H1 (cell line): ENCODE measurements at regions not wholly inside any gene's neighbourhood (a gene's known extent, or its start where the extent isn't known, plus 50 kb on each side); places are given as distances from the start of the nearest gene placed in this dataset.

ENCODE experiments used
- E2F6 ChIP-seq: IDR thresholded peaks from 2 replicates; pipeline ENCODE4 v1.6.1; 2012; ENCODE audit warnings: inconsistent platforms
- KDM1A ChIP-seq: fragments of 200-600, 300-600 bp; sonication (generic); IDR thresholded peaks from 2 replicates; pipeline ENCODE4 v1.7.1; 2016; ENCODE audit warnings: mild to moderate bottlenecking, low read length, borderline replicate concordance
- POLR2A ChIP-seq, 2 experiments: IDR thresholded peaks; 1 replicate in 1 of 2; 2 replicates in 1 of 2; pipeline ENCODE4 v1.6.1; 2011; ENCODE audit warnings: low read depth in 2 of 2, low read length in 2 of 2, mild to moderate bottlenecking in 2 of 2; ENCODE audit errors: control extremely low read depth in 1 of 2
- SIX5 ChIP-seq: IDR thresholded peaks from 2 replicates; pipeline ENCODE4 v1.6.1; 2011; ENCODE audit warnings: mild to moderate bottlenecking, low read depth, low read length
- SUZ12 ChIP-seq: fragments of 200-600 bp; sonication (generic); IDR thresholded peaks from 2 replicates; pipeline ENCODE4 v1.6.1; 2012; ENCODE audit warnings: mild to moderate bottlenecking, inconsistent platforms, low read length, moderate library complexity, mixed read lengths

GRCh38 chr11:110838808-110839207 lies 126.6 kb upstream of the ARHGAP20 start (continued):
- TF ChIP-seq KDM1A (no peak), SIX5 (no peak), SUZ12 (no peak), E2F6 (no peak), POLR2A (IDR thresholded peaks at IDR 0.05; ENCODE audit: control extremely low read depth in 1 of 2, low read depth in 2 of 2, low read length in 2 of 2) (no peak)
